Vagina (tissue), 2 donors: ENCODE measurements at regions not wholly inside any gene's neighbourhood (a gene's known extent, or its start where the extent isn't known, plus 50 kb on each side); places are given as distances from the start of the nearest gene placed in this dataset.

Source experiments
- DNase-seq, 2 donors: peaks; one replicate each; pipeline ENCODE4 v3.0.0-alpha.2; 2017; ENCODE audit errors: extremely low spot score in 2 of 2
- H3K27ac ChIP-seq: fragments of 200-600 bp; sonication (generic); one replicate; pipeline ENCODE4 v1.5.1; 2019
- H3K27me3 ChIP-seq: fragments of 200-600 bp; sonication (generic); one replicate; pipeline ENCODE4 v1.5.1; 2019
- H3K36me3 ChIP-seq, 2 donors: fragments of 200-600 bp; sonication (generic); one replicate each; pipeline ENCODE4 v1.5.1; 2017 to 2019
- H3K4me1 ChIP-seq: fragments of 200-600 bp; sonication (generic); one replicate; pipeline ENCODE4 v1.5.1; 2019
- H3K4me3 ChIP-seq, 2 donors: fragments of 200-600 bp; sonication (generic); 1 replicate in 1 of 2; 2 replicates in 1 of 2; pipeline ENCODE4 v1.5.1; 2016 to 2019
- H3K9me3 ChIP-seq: fragments of 200-600 bp; sonication (generic); one replicate; pipeline ENCODE4 v1.5.1; 2019
- POLR2A ChIP-seq, 2 donors: fragments of 450-650 bp; IDR thresholded peaks; one replicate each; pipeline ENCODE4 v1.6.1; 2017; ENCODE audit warnings: antibody characterized with exemption in 2 of 2, mild to moderate bottlenecking in 2 of 2, moderate library complexity in 2 of 2
- POLR2AphosphoS5 ChIP-seq, 2 donors: sonication (generic); formaldehyde crosslinking; IDR thresholded peaks; one replicate each; pipeline ENCODE4 v1.9.0; 2017; ENCODE audit warnings: antibody characterized with exemption in 2 of 2, mild to moderate bottlenecking in 2 of 2, low read depth in 1 of 2; ENCODE audit not compliant: insufficient read depth in 1 of 2
- intact Hi-C: fragments of 100-400 bp; cut with DNase I; formaldehyde crosslinking; loops from one replicate; pipeline ENCODE4 v1.15.1; 2023
- TF ChIP-seq, protein P1 (sequence below), 3 experiments: fragments of 450-650 bp in 2 of 3; fragments of 200-600 bp in 1 of 3; sonication (generic) in 1 of 3; IDR thresholded peaks; one replicate each; pipeline ENCODE4 v1.5.1; 2017 to 2019; ENCODE audit warnings: antibody characterized with exemption in 3 of 3, mild to moderate bottlenecking in 2 of 3, moderate library complexity in 2 of 3

GRCh38 chr3:70564552-70564951 is 252.1 kb upstream of the MDFIC2 start:
- no peaks in the 10 kb centered on the region for H3K9me3 ChIP-seq
- DNase-seq = no peak
- H3K4me1 ChIP-seq = no peaks in the 10 kb centered on the region
- H3K27me3 ChIP-seq = no peaks in the 10 kb centered on the region
- H3K36me3 ChIP-seq = no peaks in the 10 kb centered on the region
- no peak overlapping the region for H3K27ac ChIP-seq
- intact Hi-C loops = no loop called here
- TF ChIP-seq POLR2A (IDR thresholded peaks at IDR 0.05) = no peak
- TF ChIP-seq, protein P1, sequence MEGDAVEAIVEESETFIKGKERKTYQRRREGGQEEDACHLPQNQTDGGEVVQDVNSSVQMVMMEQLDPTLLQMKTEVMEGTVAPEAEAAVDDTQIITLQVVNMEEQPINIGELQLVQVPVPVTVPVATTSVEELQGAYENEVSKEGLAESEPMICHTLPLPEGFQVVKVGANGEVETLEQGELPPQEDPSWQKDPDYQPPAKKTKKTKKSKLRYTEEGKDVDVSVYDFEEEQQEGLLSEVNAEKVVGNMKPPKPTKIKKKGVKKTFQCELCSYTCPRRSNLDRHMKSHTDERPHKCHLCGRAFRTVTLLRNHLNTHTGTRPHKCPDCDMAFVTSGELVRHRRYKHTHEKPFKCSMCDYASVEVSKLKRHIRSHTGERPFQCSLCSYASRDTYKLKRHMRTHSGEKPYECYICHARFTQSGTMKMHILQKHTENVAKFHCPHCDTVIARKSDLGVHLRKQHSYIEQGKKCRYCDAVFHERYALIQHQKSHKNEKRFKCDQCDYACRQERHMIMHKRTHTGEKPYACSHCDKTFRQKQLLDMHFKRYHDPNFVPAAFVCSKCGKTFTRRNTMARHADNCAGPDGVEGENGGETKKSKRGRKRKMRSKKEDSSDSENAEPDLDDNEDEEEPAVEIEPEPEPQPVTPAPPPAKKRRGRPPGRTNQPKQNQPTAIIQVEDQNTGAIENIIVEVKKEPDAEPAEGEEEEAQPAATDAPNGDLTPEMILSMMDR (IDR thresholded peaks at IDR 0.05) = no peak
- TF ChIP-seq POLR2AphosphoS5 (IDR thresholded peaks at IDR 0.05; ENCODE audit: insufficient read depth in 1 of 2, low read depth in 1 of 2) = no peak
- H3K4me3 ChIP-seq = no peak overlapping the region

GRCh38 chr3:70561796-70562195 is 249.4 kb upstream of the MDFIC2 start:
- TF ChIP-seq, protein P1 (IDR thresholded peaks at IDR 0.05) = no peak
- TF ChIP-seq POLR2A (IDR thresholded peaks at IDR 0.05) = no peak
- no peak for TF ChIP-seq POLR2AphosphoS5 (IDR thresholded peaks at IDR 0.05; ENCODE audit: insufficient read depth in 1 of 2, low read depth in 1 of 2)
- Histone ChIP-seq H3K36me3 (no peaks in the 10 kb centered on the region), H3K4me3 (no peak overlapping the region), H3K4me1 (no peaks in the 10 kb centered on the region), H3K27ac (no peak overlapping the region), H3K9me3 (no peaks in the 10 kb centered on the region), H3K27me3 (no peaks in the 10 kb centered on the region)
- no peak for DNase-seq
- intact Hi-C loops = no loop called here

DNA sequence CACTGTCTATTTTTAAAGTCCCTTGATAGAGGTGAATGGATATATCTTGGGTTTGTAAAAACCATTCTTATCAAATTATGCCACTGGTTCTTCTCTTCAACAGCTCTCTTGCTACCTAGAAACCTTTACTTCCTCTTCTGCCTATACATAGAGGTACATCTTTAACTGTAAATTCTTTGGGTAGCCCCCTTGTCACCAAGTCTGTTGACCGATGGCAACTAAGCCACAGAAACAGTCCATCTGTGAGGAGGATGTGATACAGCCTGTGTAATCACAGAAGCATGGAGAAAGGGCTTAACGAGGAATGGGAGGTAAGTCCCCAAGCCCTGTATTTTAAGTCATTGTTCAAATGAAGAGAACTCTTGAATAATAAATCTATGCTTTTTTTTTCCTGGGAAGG is 246.5 kb upstream of the MDFIC2 start:
- Histone ChIP-seq H3K4me3 (no peak overlapping the region), H3K27me3 (no peaks in the 10 kb centered on the region), H3K36me3 (no peaks in the 10 kb centered on the region), H3K27ac (no peak overlapping the region), H3K4me1 (no peaks in the 10 kb centered on the region), H3K9me3 (no peaks in the 10 kb centered on the region)
- no peak for DNase-seq
- TF ChIP-seq POLR2A (IDR thresholded peaks at IDR 0.05) (no peak), POLR2AphosphoS5 (IDR thresholded peaks at IDR 0.05; ENCODE audit: insufficient read depth in 1 of 2, low read depth in 1 of 2) (no peak)
- TF ChIP-seq, protein P1 (IDR thresholded peaks at IDR 0.05) = no peak
- intact Hi-C loops = no loop called here

- Histone ChIP-seq H3K36me3 (no peaks in the 10 kb centered on the region), H3K9me3 (no peaks in the 10 kb centered on the region), H3K4me1 (no peaks in the 10 kb centered on the region), H3K27me3 (no peaks in the 10 kb centered on the region), H3K27ac (no peak overlapping the region), H3K4me3 (no peak overlapping the region)
- TF ChIP-seq POLR2A (IDR thresholded peaks at IDR 0.05) (no peak), POLR2AphosphoS5 (IDR thresholded peaks at IDR 0.05; ENCODE audit: insufficient read depth in 1 of 2, low read depth in 1 of 2) (no peak)
- TF ChIP-seq, protein P1 (IDR thresholded peaks at IDR 0.05) = no peak
- no peak for DNase-seq
- intact Hi-C loops = no loop called here
These were observed 245.5 kb upstream of the MDFIC2 start for GRCh38 chr3:70557976-70558375.

- intact Hi-C loops = no loop called here
These were observed 243.6 kb upstream of the MDFIC2 start for GRCh38 chr3:70556056-70556455.

More at GRCh38 chr3:70556056-70556455, 243.6 kb upstream of the MDFIC2 start:
- no peak for DNase-seq
- TF ChIP-seq POLR2AphosphoS5 (IDR thresholded peaks at IDR 0.05; ENCODE audit: insufficient read depth in 1 of 2, low read depth in 1 of 2) (no peak), POLR2A (IDR thresholded peaks at IDR 0.05) (no peak)
- TF ChIP-seq, protein P1 (IDR thresholded peaks at IDR 0.05) = no peak
- Histone ChIP-seq H3K9me3 (no peaks in the 10 kb centered on the region), H3K27ac (no peak overlapping the region), H3K36me3 (no peaks in the 10 kb centered on the region), H3K27me3 (no peaks in the 10 kb centered on the region), H3K4me3 (no peak overlapping the region), H3K4me1 (no peaks in the 10 kb centered on the region)
